ENCODE measurements at regions not wholly inside any gene's neighbourhood (a gene's known extent, or its start where the extent isn't known, plus 50 kb on each side); places are given as distances from the start of the nearest gene placed in this dataset.

GRCh38 chr12:98379106-98379505 is 136.3 kb upstream of the TMPO start:
- no peak for TF ChIP-seq CTCF (IDR thresholded peaks at IDR 0.05)
- TF ChIP-seq EZH2 (IDR thresholded peaks at IDR 0.05), result no peak
- no peak for TF ChIP-seq EZH2phosphoT487 (IDR thresholded peaks at IDR 0.05)
